Naive thymus-derived CD8-positive, alpha-beta T cell (primary cell): ENCODE measurements at regions not wholly inside any gene's neighbourhood (a gene's known extent, or its start where the extent isn't known, plus 50 kb on each side); places are given as distances from the start of the nearest gene placed in this dataset.
A peak's percentile ranks its signal among the peaks of the same experiment; 100 is the strongest.
"Not testable (repeated sequence)": the region's sequence is repeated elsewhere in the genome, so short reads cannot be mapped to it uniquely, and the experiment has no call there.

ENCODE experiments used
- ATAC-seq, 2 donors: fragments of 150-1000 bp; cut with Tn5 transposase in 1 of 2; sonication (Bioruptor Pico), chemical (Tn5 transposase) in 1 of 2; 1 replicate in 1 of 2; 2 replicates in 1 of 2; pipeline ENCODE4 v1.10.0; 2021; ENCODE audit warnings: mild to moderate bottlenecking in 2 of 2, moderate library complexity in 2 of 2
- POLR2A ChIA-PET: fragments of 350-600 bp; sonication (Branson Sonifier 250); formaldehyde crosslinking; loops from one replicate; lab custom pipeline; 2021; ENCODE audit warnings: antibody characterized with exemption; lab: Charles Lee
- DNase-seq, 10 donors: peaks; one replicate each; pipeline versions ENCODE4 v3.0.0 to v3.0.0-alpha.2; 2020 to 2022
- H3K27ac Mint-ChIP-seq, 10 donors: one replicate each; pipeline ENCODE4 v1.8.0; 2020 to 2022; ENCODE audit warnings: mild to moderate bottlenecking in 10 of 10, mixed read lengths in 10 of 10, moderate library complexity in 4 of 10, inconsistent platforms in 1 of 10
- H3K27me3 Mint-ChIP-seq, 5 donors: one replicate each; pipeline ENCODE4 v1.8.0; 2021 to 2022; ENCODE audit warnings: mixed read lengths in 5 of 5
- H3K36me3 Mint-ChIP-seq, 3 donors: one replicate each; pipeline ENCODE4 v1.8.0; 2020 to 2022; ENCODE audit warnings: mixed read lengths in 3 of 3, mild to moderate bottlenecking in 2 of 3, inconsistent platforms in 1 of 3
- H3K4me1 Mint-ChIP-seq, 4 donors: one replicate each; pipeline ENCODE4 v1.8.0; 2021 to 2022; ENCODE audit warnings: mixed read lengths in 4 of 4
- H3K4me3 Mint-ChIP-seq, 10 donors: one replicate each; pipeline ENCODE4 v1.8.0; 2020 to 2022; ENCODE audit warnings: mild to moderate bottlenecking in 10 of 10, mixed read lengths in 10 of 10, moderate library complexity in 6 of 10, inconsistent platforms in 1 of 10
- H3K9me3 Mint-ChIP-seq, 9 donors: one replicate each; pipeline ENCODE4 v1.8.0; 2020 to 2022; ENCODE audit warnings: mixed read lengths in 9 of 9, mild to moderate bottlenecking in 3 of 9, inconsistent platforms in 1 of 9, moderate library complexity in 1 of 9

DNA sequence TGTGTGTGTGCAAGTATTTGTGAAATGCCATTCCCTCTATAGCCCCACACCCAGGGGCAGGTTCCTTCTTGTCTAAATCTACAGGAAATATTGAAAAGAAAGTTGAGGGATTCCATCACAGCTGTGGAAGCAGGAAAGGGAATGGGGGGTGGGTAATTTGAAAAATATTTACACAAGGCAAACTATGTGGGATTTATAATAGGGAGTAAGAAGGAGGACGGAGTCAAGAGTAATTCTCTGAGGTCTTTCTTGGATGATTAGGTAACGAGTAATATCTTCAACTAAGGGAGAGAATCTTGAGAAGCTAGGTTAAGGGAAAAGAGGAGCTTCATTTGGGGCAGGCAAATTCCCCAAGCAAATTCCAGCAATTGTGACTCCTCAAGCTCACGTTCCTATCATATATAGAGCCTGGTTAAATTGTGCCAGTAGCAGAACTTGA is 113.5 kb upstream of the SGK1 start:
- Mint-ChIP-seq H3K4me1 (peaks cover 3 to 16% (median 8%) of the 10 kb centered on the region in 4 donors), H3K4me3 (no peak overlapping the region), H3K27me3 (no peaks in the 10 kb centered on the region), H3K27ac (no peak overlapping the region), H3K36me3 (peaks cover 0 to 2% (median 0%) of the 10 kb centered on the region in 3 donors), H3K9me3 (no peaks in the 10 kb centered on the region)
- DNase-seq (no peak), ATAC-seq (no peak)
- POLR2A ChIA-PET = no interaction called here

DNA sequence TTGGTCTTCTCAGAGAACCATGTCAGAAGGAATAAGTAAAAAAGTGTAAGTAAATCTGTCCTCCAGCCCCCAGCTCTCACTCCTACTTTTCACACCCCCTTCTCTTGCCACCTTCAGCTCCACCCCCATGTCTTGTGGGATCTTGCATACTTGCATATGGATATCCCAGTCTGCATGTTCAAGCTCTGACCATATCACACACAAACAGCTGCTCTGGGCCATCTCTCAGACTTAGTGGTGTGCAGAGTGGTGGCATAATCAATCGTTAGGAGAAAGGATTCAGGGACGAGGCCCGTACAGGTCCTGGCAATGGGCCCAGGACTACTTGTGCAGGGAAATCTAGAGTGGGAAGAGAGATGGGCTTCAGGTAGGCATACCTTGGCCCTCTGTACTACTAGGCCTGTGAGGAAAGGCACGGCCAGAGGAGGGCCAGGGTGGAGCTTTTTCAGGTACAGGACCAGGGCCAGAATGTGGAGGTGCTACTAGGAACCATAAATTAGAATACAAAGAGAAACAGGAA is 112.0 kb upstream of the SGK1 start:
- no peaks in the 10 kb centered on the region for H3K9me3 Mint-ChIP-seq
- ATAC-seq = no peak
- POLR2A ChIA-PET = no interaction called here
- no peak for DNase-seq
- no peak overlapping the region for H3K4me3 Mint-ChIP-seq
- no peak overlapping the region for H3K27ac Mint-ChIP-seq
- peaks cover 0 to 2% (median 0%) of the 10 kb centered on the region in 3 donors for H3K36me3 Mint-ChIP-seq
- H3K27me3 Mint-ChIP-seq = no peaks in the 10 kb centered on the region
- H3K4me1 Mint-ChIP-seq = peaks cover 2 to 23% (median 4%) of the 10 kb centered on the region in 4 donors

DNA sequence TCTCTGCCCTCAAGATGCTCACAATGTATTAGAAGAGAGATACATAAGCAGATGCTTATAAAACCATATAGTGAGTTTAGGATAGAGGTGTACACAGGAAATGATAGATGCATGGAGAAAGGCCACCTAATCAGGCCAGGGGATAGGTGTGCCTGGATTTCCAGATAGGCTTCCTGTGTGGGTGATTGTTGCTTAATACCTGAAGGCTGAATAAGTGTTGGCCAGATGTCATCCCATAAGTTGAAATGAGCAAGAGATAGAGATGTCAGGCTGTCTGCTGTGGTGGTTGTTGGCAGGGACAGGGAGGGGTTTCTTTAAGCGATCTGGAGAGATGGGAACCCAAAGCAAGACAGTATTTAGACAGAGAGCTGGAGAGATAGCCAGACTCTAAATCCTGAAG is 109.8 kb upstream of the SGK1 start:
- H3K4me3 Mint-ChIP-seq = peak overlapping the region in 1 of 10 donors; percentile 11
- no peak for DNase-seq
- H3K4me1 Mint-ChIP-seq = peaks cover 2 to 17% (median 6%) of the 10 kb centered on the region in 4 donors
- H3K27ac Mint-ChIP-seq = no peak overlapping the region
- H3K36me3 Mint-ChIP-seq = no peaks in the 10 kb centered on the region
- H3K27me3 Mint-ChIP-seq = no peaks in the 10 kb centered on the region
- POLR2A ChIA-PET = no interaction called here
- H3K9me3 Mint-ChIP-seq = no peaks in the 10 kb centered on the region
- no peak for ATAC-seq

DNA sequence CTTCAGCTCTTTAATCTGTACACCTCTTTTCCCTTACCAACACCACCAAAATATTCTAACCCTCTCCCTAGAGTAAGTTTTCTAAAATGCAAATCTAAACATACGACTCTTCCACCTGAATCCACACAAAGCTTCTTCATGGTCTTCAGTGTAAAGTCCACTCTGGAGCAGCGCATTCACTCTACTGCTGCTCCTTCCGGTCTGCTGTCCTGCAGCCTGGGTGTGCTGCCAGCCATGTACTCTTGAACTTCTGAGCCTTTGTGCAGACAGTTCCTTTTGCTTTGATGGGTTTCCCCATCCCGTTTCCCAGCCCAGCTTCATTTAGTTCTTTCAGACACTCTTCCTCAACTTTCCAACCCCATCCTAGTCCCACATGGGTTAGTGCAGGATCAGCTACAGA is 108.7 kb upstream of the SGK1 start:
- Mint-ChIP-seq H3K36me3 (no peaks in the 10 kb centered on the region), H3K4me3 (no peak overlapping the region), H3K4me1 (peaks cover 2 to 17% (median 6%) of the 10 kb centered on the region in 4 donors), H3K9me3 (no peaks in the 10 kb centered on the region), H3K27me3 (no peaks in the 10 kb centered on the region), H3K27ac (peak overlapping the region in 2 of 10 donors; percentile 2 to 40)
- POLR2A ChIA-PET = no interaction called here
- DNase-seq (no peak), ATAC-seq (no peak)

DNA sequence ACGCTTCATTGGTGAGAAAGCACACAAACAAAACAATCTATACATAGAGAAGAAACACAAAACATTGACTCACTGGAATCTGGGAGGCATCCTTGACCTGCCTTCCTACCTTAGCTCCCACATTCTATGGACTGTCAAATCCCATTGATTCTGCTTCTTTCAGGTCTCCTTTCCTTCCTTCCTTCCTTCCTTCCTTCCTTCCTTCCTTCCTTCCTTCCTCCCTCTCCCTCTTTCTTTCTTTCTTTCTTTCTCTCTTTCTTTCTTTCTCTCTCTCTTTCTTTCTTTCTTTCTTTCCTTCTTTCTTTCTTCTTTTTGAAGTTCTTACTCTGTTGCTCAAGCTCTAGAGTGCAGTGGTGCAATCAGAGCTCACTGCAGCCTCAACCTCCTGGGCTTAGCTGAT is 108.0 kb upstream of the SGK1 start:
- H3K27ac Mint-ChIP-seq = peak overlapping the region in 1 of 10 donors; percentile 11
- H3K36me3 Mint-ChIP-seq, H3K4me3 Mint-ChIP-seq, H3K27me3 Mint-ChIP-seq, ATAC-seq, DNase-seq, H3K9me3 Mint-ChIP-seq: not testable (repeated sequence)
- H3K4me1 Mint-ChIP-seq = peaks cover 2 to 17% (median 6%) of the 10 kb centered on the region in 4 donors
- POLR2A ChIA-PET = interaction anchor here (0.7 kb wide), 1 partner anchor 180 kb away, joined by 3 read pairs; no protein-coding TSS in a partner anchor

DNA sequence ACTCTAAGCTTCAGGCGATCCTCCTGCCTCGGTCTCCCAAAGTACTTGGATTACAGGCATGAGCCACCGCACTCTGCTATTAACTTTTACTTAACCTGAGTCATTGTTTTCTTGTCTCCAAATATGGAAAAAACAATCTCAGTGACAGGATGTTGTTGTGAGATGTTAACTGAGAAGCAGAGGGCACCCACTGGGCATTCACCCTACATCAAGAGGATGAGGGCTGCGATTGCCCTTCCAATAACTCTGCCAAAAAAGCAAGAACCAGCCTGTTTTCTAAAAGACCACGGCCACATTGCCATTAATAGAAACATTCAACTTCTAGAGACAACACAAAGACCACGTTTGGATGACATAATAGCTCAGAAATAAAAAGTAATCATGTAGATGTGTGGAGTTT is 107.6 kb upstream of the SGK1 start:
- Mint-ChIP-seq H3K4me3 (no peak overlapping the region), H3K27me3 (no peaks in the 10 kb centered on the region), H3K4me1 (peaks cover 2 to 17% (median 6%) of the 10 kb centered on the region in 4 donors), H3K27ac (peak overlapping the region in 1 of 10 donors; percentile 11), H3K36me3 (no peaks in the 10 kb centered on the region), H3K9me3 (no peaks in the 10 kb centered on the region)
- POLR2A ChIA-PET = interaction anchor here (0.7 kb wide), 1 partner anchor 179 kb away, joined by 3 read pairs; no protein-coding TSS in a partner anchor
- ATAC-seq (no peak), DNase-seq (no peak)

DNA sequence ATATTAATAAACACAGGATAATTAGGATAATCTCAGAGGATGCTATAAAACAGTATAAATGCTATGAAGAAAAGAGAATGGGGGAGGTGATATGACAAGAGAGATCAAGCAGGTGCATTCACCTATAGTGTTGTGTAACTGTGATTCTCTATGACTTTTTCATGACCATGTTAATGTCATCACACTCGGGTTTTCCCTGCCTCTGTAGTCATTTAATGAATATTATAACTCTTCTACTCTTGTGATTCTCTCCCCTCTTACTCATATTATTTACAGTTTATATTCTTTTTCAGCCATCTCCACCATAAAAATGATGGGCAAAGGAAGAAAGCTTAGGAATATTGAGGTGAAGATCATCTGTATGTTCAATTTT is 106.9 kb upstream of the SGK1 start:
- POLR2A ChIA-PET = no interaction called here

DNA sequence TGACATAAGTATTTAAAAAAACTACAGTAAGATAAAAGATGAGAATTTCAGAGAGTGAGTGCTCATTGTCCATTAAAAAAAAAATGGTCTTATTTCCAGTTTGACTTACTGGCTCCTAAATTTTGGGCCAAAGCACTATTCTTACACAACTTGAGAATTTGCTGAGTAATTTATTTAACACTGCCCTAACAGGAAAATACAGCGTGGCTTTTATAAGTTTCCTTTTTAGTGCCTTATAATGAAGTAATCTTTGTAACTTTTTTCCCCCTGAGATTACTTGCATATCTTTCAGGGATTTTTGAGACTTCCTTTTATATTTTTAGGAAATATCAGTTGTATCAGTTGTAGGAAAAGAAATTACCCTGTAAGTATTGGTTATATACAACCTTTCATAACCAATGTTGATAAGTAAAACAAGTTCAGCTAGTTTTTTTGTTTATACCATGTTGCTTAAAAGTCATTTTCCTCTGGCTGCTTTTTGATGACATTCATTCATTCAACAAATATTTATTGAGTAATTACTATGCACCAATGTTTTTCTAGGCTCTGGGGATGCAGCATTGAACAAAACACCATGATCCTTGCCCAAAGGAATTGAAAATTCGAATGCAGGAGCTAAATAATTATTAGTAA is 106.4 kb upstream of the SGK1 start:
- Mint-ChIP-seq H3K4me3 (no peak overlapping the region), H3K4me1 (peaks cover 2 to 17% (median 6%) of the 10 kb centered on the region in 4 donors), H3K27me3 (no peaks in the 10 kb centered on the region), H3K36me3 (no peaks in the 10 kb centered on the region), H3K27ac (peak overlapping the region in 1 of 10 donors; percentile 19), H3K9me3 (no peaks in the 10 kb centered on the region)
- POLR2A ChIA-PET = no interaction called here
- DNase-seq (no peak), ATAC-seq (no peak)

More for the DNA sequence above, 106.9 kb upstream of the SGK1 start:
- no peak overlapping the region for H3K4me3 Mint-ChIP-seq
- ATAC-seq (no peak), DNase-seq (no peak)
- H3K9me3 Mint-ChIP-seq = no peaks in the 10 kb centered on the region
- no peaks in the 10 kb centered on the region for H3K27me3 Mint-ChIP-seq
- H3K27ac Mint-ChIP-seq = no peak overlapping the region
- peaks cover 2 to 17% (median 6%) of the 10 kb centered on the region in 4 donors for H3K4me1 Mint-ChIP-seq
- no peaks in the 10 kb centered on the region for H3K36me3 Mint-ChIP-seq

DNA sequence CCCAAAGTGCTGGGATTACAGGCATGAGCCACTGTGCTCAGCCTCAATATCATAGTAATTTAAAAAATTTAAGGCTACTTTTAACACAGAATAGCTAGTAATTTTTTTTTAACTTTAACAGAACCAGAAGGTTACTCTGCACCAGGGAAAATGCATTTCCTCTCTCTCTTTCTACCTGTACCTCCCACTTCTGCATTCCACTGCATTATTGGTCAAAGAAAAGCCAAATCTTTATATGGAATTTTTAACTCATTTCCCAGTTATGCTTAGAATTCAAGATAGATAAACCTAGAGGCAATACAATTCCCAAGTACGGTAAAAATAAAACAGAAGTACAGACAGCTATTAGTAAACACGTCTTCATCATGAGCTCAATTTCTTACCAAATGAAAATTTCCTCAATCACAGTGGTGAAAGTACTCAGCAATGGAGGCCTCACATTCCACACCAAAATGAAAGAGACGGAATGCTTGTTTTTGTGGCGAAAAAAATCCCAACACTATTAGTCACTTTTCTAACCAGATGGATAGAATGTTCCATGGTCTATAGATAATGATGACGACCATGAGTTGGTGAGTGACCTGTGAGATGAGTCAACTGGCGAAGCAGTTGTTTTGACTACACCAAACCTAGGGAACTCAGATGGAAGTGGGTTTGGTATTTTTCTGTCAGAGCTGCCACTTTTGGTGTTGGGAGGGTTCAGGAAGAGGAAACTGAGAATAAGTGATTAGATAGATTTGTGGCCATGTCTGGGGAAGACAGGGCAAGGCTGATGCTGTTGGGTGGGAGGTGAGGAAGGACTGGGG is 104.7 kb upstream of the SGK1 start:
- H3K4me1 Mint-ChIP-seq = peaks cover 2 to 13% (median 7%) of the 10 kb centered on the region in 4 donors
- peak overlapping the region in 1 of 10 donors; percentile 57 for H3K27ac Mint-ChIP-seq
- POLR2A ChIA-PET = no interaction called here
- no peaks in the 10 kb centered on the region for H3K36me3 Mint-ChIP-seq
- H3K4me3 Mint-ChIP-seq = no peak overlapping the region
- no peaks in the 10 kb centered on the region for H3K27me3 Mint-ChIP-seq
- ATAC-seq (no peak), DNase-seq (no peak)
- no peaks in the 10 kb centered on the region for H3K9me3 Mint-ChIP-seq

DNA sequence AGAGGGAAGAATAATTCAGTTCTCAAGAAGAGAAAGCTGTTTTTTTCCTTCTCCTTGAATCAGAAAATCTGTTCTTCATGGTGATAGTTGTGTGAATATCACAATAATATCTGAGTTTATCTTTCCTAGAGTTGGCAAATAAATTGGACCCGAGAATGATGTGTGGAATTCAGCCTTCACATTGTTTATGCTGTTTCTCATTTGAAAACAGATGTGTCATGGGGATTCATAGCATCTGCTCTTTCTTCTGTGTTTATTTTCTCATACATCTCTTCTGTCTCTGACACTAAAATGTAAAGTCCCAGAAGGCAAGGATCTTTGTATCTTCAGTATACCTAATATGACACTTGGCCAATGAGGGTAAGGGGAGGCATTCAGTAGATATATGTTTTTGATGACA is 103.6 kb upstream of the SGK1 start:
- no peak for ATAC-seq
- Mint-ChIP-seq H3K27ac (peak overlapping the region in 2 of 10 donors; percentile 21 to 46), H3K9me3 (no peaks in the 10 kb centered on the region), H3K4me1 (peaks cover 2 to 12% (median 9%) of the 10 kb centered on the region in 4 donors), H3K4me3 (no peak overlapping the region), H3K36me3 (no peaks in the 10 kb centered on the region), H3K27me3 (no peaks in the 10 kb centered on the region)
- no peak for DNase-seq
- POLR2A ChIA-PET = no interaction called here

DNA sequence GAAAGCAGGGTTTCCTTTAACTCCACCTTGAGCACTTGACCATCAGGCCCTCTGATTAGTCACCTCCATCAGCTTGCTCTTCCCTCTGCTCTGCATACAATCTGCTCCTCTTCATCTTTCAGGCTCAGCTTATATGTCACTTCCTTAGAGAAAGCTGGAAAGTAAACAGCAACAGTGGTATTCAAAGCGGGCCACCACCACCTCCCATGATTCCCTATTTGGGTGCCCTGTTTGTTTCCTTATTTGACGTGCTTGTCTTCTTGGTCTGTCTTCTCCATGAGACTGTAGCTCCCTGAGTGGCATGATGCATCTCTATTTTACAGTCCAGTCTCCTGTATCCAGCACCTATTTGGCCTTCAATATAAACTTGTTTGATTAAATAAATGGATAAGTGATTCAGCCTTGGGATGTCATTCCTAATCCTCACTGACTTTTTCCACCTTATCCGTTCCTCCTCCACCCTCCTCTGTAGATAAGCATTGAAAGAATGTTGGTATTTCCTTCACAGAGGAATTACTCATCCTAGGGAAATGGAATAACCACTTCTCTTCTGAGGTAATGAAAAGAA is 102.8 kb upstream of the SGK1 start:
- H3K4me1 Mint-ChIP-seq = peaks cover under 1 to 11% (median 8%) of the 10 kb centered on the region in 4 donors
- POLR2A ChIA-PET = no interaction called here
- peak overlapping the region in 3 of 10 donors; percentile 42 to 56 (median 49) for H3K27ac Mint-ChIP-seq
- H3K9me3 Mint-ChIP-seq = no peaks in the 10 kb centered on the region
- ATAC-seq = no peak
- no peaks in the 10 kb centered on the region for H3K36me3 Mint-ChIP-seq
- DNase-seq = no peak
- no peak overlapping the region for H3K4me3 Mint-ChIP-seq
- no peaks in the 10 kb centered on the region for H3K27me3 Mint-ChIP-seq

DNA sequence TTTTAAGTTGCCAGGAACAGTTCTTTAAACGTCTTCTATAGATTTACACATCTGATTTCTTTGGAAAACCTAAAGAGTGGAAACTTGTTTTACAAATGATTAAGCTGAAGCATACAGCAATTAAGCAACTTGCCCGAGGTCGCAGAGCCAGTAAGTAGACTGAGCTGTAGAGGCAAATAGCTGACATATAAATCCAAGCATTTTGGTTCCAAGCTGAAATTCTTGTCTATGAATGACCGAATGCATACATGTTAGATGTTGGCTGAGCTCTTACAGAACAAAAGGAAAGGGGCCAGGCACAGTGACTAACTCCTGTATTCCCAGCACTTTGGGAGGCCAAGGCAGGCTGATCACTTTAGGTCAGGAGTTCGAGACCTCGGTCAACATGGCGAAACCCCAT is 101.8 kb upstream of the SGK1 start:
- no peaks in the 10 kb centered on the region for H3K36me3 Mint-ChIP-seq
- H3K27me3 Mint-ChIP-seq = peaks cover 0 to 1% (median 0%) of the 10 kb centered on the region in 5 donors
- H3K27ac Mint-ChIP-seq = no peak overlapping the region
- H3K4me1 Mint-ChIP-seq = peaks cover 5 to 21% (median 12%) of the 10 kb centered on the region in 4 donors
- no peak for ATAC-seq
- POLR2A ChIA-PET = no interaction called here
- no peak for DNase-seq
- H3K4me3 Mint-ChIP-seq = no peak overlapping the region
- no peaks in the 10 kb centered on the region for H3K9me3 Mint-ChIP-seq
